OCI-LY3 (cell line): ENCODE measurements at regions not wholly inside any gene's neighbourhood (a gene's known extent, or its start where the extent isn't known, plus 50 kb on each side); places are given as distances from the start of the nearest gene placed in this dataset.

Experiments used
- EZH2phosphoT487 ChIP-seq: fragments of 200-600 bp; shearing (Covaris generic); IDR thresholded peaks from 2 replicates; pipeline ENCODE4 v1.6.1; 2018; ENCODE audit warnings: antibody characterized with exemption, mixed run types, low read depth
- TF ChIP-seq, protein P1 (sequence below): fragments of 200-600, 300-600 bp; sonication (generic); IDR thresholded peaks from 2 replicates; pipeline ENCODE4 v1.5.1; 2014; ENCODE audit warnings: antibody characterized with exemption, low read length, low read depth

DNA sequence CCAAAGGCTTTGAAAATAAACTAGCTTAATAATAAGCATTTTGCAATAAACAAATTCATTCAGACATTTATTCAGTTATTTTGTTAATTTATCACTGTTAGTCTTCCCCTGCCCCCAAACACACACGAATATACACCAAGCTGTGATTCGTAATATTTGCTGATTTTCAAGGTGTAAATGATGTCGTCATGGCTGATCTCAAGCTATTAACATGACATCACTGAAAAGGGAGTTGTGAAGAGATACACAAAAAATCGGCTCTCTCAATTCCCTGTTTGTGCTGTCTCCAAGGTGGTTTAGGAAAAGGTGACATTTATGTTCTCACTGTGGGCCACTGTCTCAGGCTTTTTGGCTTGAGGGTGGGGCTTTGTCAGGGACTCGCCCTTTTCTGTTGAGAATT, 413.3 kb downstream of the CDH9 start:
- TF ChIP-seq, protein P1, sequence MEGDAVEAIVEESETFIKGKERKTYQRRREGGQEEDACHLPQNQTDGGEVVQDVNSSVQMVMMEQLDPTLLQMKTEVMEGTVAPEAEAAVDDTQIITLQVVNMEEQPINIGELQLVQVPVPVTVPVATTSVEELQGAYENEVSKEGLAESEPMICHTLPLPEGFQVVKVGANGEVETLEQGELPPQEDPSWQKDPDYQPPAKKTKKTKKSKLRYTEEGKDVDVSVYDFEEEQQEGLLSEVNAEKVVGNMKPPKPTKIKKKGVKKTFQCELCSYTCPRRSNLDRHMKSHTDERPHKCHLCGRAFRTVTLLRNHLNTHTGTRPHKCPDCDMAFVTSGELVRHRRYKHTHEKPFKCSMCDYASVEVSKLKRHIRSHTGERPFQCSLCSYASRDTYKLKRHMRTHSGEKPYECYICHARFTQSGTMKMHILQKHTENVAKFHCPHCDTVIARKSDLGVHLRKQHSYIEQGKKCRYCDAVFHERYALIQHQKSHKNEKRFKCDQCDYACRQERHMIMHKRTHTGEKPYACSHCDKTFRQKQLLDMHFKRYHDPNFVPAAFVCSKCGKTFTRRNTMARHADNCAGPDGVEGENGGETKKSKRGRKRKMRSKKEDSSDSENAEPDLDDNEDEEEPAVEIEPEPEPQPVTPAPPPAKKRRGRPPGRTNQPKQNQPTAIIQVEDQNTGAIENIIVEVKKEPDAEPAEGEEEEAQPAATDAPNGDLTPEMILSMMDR = no peak
- no peak for TF ChIP-seq EZH2phosphoT487
